Activated CD4-positive, alpha-beta T cell treated with anti-CD3 and anti-CD28 coated beads for 4 hours (primary cell): ENCODE measurements at regions not wholly inside any gene's neighbourhood (a gene's known extent, or its start where the extent isn't known, plus 50 kb on each side); places are given as distances from the start of the nearest gene placed in this dataset.

Experiments used
- DNase-seq, 2 donors: peaks; one replicate each; pipeline ENCODE4 v3.0.0-alpha.2; 2020

DNA sequence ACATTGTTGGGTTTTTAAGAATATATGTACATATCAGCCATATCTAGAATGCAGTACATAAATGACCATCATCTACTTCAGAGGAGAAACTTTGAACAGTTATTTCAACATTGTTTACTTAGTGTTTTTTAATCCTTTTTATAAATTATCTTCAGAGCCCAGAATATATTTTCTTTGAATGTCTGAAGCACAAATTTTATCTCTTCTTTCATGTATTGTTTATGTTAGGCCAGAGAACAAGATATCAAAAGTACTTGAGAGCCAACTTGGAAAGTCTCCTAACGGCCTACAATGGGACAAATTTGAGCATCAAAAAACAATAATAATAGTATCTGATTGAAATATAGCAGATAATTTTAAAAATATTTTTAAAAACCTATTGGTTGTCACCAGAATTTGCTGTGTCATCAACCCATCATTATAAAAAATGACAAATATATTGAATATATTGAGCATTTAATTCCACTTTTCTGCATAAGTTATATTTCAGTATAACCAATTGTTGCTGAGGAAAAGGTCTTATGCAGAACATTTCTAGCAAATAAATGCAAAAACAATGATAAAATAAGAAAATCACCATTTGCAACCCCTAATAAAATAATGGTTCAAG, 67.5 kb upstream of the CCNG1 start:
- no peak for DNase-seq

DNA sequence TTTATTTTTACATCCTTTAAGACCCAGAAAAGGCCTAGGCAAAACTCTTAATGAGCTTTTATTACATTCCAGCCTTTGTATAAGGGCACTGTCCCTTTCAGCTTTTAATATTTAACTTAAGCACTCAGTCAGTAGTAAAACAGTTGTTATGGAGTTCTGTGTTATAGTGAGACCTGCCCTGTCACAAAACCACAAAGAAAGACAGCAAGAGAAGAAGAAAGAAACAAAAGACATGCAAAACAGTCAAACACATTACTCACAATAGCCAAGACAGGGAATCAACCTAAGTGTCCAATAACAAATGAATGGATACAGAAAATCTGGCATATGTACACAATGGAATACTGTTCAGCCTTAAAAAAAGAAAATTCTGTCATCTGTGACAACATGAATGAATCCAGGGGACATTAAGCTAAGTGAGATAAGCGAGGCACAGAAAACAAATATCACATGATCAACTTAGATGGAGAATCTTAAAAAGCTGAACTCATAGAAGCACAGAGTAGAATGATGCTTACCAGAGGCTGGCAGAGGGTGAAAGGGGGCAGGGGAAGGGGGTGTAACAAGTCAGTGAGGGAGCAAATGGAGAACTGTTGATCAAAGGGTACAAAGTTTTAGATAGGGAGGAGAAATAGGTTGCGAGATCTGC, 63.8 kb upstream of the CCNG1 start:
- no peak for DNase-seq

GRCh38 chr5:163377982-163378381, 59.4 kb upstream of the CCNG1 start:
- no peak for DNase-seq

- no peak for DNase-seq
These were observed 57.9 kb upstream of the CCNG1 start for GRCh38 chr5:163379298-163380155.

DNA sequence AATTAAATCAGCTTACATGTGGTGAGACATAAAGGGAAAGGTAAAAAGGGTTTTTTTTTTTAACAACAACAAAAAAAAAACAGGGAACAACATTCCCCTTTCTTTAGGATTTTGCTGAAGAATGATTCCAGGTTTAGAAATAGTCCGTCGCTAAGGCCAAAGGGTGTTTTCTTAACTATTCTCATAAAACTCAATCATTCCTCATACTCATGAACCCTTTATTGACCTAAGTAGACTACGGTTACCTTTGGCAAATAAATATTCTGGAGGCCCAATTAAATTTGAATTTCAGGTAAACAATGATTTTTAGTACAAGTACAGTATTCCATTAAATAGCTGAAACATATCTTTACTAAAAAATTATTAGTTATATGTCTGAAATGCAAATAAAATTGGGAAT, 55.6 kb upstream of the CCNG1 start:
- no peak for DNase-seq

- DNase-seq = no peak
These were observed 53.6 kb upstream of the CCNG1 start for GRCh38 chr5:163383754-163384153.

DNA sequence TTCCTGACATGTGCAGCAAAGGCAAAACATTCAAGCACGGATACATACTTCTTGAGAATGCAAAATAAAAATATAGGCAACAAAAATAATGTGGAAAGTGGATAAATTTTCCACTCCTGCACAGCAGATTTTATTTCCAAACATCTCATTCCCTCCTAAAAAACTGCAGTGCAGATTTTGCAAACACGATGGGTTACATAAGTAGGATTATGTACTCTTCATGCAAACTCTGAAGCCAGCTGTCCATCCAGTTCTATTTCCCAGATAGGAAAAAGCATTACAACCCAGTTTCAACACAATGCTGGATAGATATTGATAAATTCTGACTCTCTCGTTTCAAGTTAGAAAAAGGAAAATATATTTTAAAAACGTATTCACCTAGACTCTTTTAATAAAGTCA, 52.7 kb upstream of the CCNG1 start:
- DNase-seq = no peak

DNA sequence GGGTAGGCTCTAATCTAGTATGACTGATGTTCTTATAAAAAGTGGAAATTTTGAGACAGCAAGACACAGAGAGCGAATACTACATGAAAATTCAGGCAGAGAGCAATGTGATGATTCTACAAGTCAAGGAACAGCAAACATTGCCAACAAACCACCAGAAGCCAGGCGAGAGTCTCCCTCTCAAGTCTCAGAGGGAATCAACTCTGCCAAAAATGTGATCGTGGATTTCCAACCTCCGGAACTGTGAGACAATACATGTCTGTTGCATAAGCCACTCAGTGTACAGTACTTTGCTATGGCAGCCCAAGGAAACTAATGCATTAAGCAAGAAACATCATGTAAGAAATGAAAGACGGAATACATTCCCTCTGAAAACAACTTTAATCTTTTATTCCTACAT, 52.1 kb upstream of the CCNG1 start:
- DNase-seq = no peak

DNA sequence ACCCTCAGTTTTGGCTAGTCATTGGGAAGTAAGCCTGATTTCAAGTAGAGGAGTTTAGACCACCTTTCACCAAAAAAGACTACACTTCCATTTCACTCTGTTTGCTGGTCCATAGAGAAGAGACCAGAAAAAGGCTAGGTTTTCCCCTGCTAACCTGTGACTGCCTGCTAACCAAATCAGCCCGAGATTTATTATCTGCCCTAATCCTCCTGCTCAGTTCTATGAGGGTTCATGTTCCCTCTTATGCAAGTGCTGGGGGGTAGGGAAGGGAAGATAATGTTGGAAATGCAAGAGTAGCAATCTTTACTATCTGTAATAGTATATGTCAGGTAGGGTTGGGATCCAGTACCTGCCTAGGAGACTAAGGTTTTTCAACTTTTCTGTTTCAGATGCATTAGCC, 51.6 kb upstream of the CCNG1 start:
- no peak for DNase-seq

DNA sequence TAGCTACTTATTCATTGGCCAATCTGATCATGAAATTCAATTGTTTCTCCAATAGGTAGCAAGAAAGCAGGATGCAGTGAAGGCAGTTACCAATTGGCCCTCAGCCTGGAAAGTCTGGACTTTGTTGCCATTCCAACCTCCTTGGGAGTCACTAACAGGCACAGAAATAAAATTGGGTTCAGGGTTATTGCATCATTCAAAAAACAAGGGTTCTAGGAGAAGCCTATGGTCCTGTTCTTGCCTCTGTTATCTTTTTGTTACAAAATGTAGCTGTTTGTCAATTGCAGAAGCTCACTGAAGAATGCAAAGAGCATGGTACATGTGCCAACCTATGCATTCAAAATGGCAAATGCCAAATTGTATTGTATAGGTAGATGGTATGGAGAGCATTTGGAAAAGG, 51.0 kb upstream of the CCNG1 start:
- DNase-seq = no peak

- no peak for DNase-seq
These were observed 49.6 kb upstream of the CCNG1 start for GRCh38 chr5:163387589-163388343.
